BE2C (cell line): ENCODE measurements at regions not wholly inside any gene's neighbourhood (a gene's known extent, or its start where the extent isn't known, plus 50 kb on each side); places are given as distances from the start of the nearest gene placed in this dataset.
"Not testable (repeated sequence)": the region's sequence is repeated elsewhere in the genome, so short reads cannot be mapped to it uniquely, and the experiment has no call there.

ENCODE experiments used
- DNase-seq: peaks from one replicate; pipeline ENCODE4 v3.0.0-alpha.2; 2020
- H3K27me3 ChIP-seq: fragments of 250-450 bp; sonication (Bioruptor Pico); 2 replicates; pipeline ENCODE4 v1.5.1; 2020; ENCODE audit warnings: mild to moderate bottlenecking
- H3K36me3 ChIP-seq: fragments of 250-450 bp; sonication (Bioruptor Pico); 2 replicates; pipeline ENCODE4 v1.5.1; 2020; ENCODE audit warnings: mild to moderate bottlenecking
- H3K4me1 ChIP-seq: fragments of 250-450 bp; sonication (Bioruptor Pico); 2 replicates; pipeline ENCODE4 v1.5.1; 2020
- H3K4me3 ChIP-seq: 2 replicates; pipeline ENCODE4 v1.5.1; 2011; ENCODE audit warnings: low read depth, low read length
- H3K9me3 ChIP-seq: fragments of 250-450 bp; sonication (Bioruptor Pico); 2 replicates; pipeline ENCODE4 v1.5.1; 2020
- TF ChIP-seq, protein P1 (sequence below): IDR thresholded peaks from 2 replicates; pipeline ENCODE4 v1.5.1; 2012; ENCODE audit warnings: mild to moderate bottlenecking, low read depth, low read length

GRCh38 chr9:129539446-129539845, 81.5 kb downstream of the C9orf50 start:
- Histone ChIP-seq H3K4me1 (no peaks in the 10 kb centered on the region), H3K36me3 (no peaks in the 10 kb centered on the region), H3K27me3 (no peaks in the 10 kb centered on the region), H3K4me3 (no peak overlapping the region), H3K9me3 (no peaks in the 10 kb centered on the region; the same call in 1 of the 2 replicates)
- no peak for DNase-seq
- TF ChIP-seq, protein P1, sequence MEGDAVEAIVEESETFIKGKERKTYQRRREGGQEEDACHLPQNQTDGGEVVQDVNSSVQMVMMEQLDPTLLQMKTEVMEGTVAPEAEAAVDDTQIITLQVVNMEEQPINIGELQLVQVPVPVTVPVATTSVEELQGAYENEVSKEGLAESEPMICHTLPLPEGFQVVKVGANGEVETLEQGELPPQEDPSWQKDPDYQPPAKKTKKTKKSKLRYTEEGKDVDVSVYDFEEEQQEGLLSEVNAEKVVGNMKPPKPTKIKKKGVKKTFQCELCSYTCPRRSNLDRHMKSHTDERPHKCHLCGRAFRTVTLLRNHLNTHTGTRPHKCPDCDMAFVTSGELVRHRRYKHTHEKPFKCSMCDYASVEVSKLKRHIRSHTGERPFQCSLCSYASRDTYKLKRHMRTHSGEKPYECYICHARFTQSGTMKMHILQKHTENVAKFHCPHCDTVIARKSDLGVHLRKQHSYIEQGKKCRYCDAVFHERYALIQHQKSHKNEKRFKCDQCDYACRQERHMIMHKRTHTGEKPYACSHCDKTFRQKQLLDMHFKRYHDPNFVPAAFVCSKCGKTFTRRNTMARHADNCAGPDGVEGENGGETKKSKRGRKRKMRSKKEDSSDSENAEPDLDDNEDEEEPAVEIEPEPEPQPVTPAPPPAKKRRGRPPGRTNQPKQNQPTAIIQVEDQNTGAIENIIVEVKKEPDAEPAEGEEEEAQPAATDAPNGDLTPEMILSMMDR = no peak

GRCh38 chr9:129531860-129532402, 89.0 kb downstream of the C9orf50 start:
- H3K4me1 ChIP-seq, H3K9me3 ChIP-seq, H3K36me3 ChIP-seq, H3K27me3 ChIP-seq, H3K4me3 ChIP-seq, DNase-seq: not testable (repeated sequence)

GRCh38 chr9:129527955-129528354, 92.9 kb downstream of the C9orf50 start:
- DNase-seq, H3K27me3 ChIP-seq, H3K36me3 ChIP-seq, H3K4me1 ChIP-seq, H3K4me3 ChIP-seq: not testable (repeated sequence)
- peaks cover 11% of the 10 kb centered on the region for H3K9me3 ChIP-seq

DNA sequence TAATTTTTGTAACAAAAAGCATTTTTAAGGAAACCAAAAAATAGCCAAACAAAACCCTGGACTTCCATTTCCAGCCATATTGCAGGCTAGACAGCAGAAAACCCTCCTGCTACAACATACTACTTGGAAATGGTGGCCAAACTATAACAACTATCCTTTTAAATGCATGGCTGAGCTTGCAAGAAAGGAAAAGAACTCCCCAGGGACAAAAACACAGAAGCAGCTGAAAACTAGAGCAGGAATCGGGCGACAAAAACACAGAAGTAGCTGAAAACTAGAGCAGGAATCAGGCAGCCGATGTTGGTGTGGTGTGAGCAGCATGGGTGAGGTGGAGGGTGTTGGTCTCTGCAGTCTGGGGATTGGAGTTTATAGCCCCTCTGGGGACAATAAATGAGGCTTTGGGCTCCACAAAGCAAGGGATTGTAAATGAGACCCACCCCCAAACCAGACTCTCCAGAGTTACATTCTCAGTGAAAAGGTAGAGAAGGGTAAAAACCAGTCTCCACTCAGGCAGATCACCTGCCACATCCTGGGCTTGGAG, 95.2 kb downstream of the C9orf50 start:
- Histone ChIP-seq H3K4me3 (no peak overlapping the region), H3K4me1 (no peaks in the 10 kb centered on the region), H3K27me3 (no peaks in the 10 kb centered on the region), H3K36me3 (no peaks in the 10 kb centered on the region), H3K9me3 (peaks cover 7% of the 10 kb centered on the region)
- DNase-seq = no peak
- TF ChIP-seq, protein P1 = no peak

GRCh38 chr9:129524582-129525270, 96.2 kb downstream of the C9orf50 start:
- TF ChIP-seq, protein P1 = no peak
- no peaks in the 10 kb centered on the region for H3K27me3 ChIP-seq
- H3K4me3 ChIP-seq = no peak overlapping the region
- H3K36me3 ChIP-seq = no peaks in the 10 kb centered on the region
- peaks cover 7% of the 10 kb centered on the region; the same call in 1 of the 2 replicates for H3K9me3 ChIP-seq
- H3K4me1 ChIP-seq = no peaks in the 10 kb centered on the region
- DNase-seq = no peak

- Histone ChIP-seq H3K36me3 (no peaks in the 10 kb centered on the region), H3K4me1 (no peaks in the 10 kb centered on the region), H3K27me3 (no peaks in the 10 kb centered on the region), H3K9me3 (peaks cover 7% of the 10 kb centered on the region; the same call in 1 of the 2 replicates), H3K4me3 (no peak overlapping the region)
- no peak for DNase-seq
- TF ChIP-seq, protein P1 = no peak
Measured at GRCh38 chr9:129523943-129524581, 96.8 kb downstream of the C9orf50 start.

DNA sequence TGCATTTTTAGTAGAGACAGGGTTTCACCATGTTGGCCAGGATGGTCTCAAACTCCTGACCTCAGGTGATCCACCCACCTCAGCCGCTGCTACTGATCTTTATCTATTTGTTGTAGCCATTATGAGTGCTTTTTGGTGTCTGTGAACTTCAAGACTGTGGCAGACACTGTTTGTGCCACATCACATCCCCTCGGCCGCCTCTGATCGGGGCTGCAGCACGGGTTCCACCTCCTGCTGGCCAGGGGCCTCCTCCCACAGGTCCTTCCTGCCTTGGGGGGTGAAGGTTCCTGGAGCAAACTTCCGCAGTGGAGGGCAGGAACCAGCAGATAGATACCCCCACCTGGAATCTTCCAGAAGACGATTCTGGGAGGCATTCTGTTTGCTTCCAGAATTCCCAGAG, 98.5 kb downstream of the C9orf50 start:
- Histone ChIP-seq H3K27me3 (no peaks in the 10 kb centered on the region), H3K4me1 (no peaks in the 10 kb centered on the region), H3K4me3 (no peak overlapping the region), H3K9me3 (peaks cover 7% of the 10 kb centered on the region; the same call in 1 of the 2 replicates), H3K36me3 (no peaks in the 10 kb centered on the region)
- DNase-seq = no peak
- TF ChIP-seq, protein P1 = no peak
